ENCODE measurements at regions not wholly inside any gene's neighbourhood (a gene's known extent, or its start where the extent isn't known, plus 50 kb on each side); places are given as distances from the start of the nearest gene placed in this dataset.

- peak overlapping the region; percentile 7; the same call in 1 of the 2 replicates for H3K4ac ChIP-seq (ENCODE audit: low read depth, low read length)
- no peak overlapping the region for H3K23ac ChIP-seq (ENCODE audit: insufficient read length, low read depth, low read length)
- peak overlapping the region; percentile 68 for H4K91ac ChIP-seq (ENCODE audit: insufficient read length, low read depth, low read length)
- Mint-ChIP-seq H3K4me1 (peaks cover 47 to 51% of the 10 kb centered on the region in 2 experiments), H3K9me3 (peaks cover 6 to 7% of the 10 kb centered on the region in 2 experiments), H3K36me3 (ENCODE audit: insufficient read depth in 1 of 3, low read depth in 3 of 3) (peaks cover 5 to 16% (median 13%) of the 10 kb centered on the region in 3 experiments; a peak in 5 of 7 replicates), H3K27ac (peak overlapping the region; percentile 99 to 100 (median 99)), H3K27me3 (ENCODE audit: low read depth) (no peaks in the 10 kb centered on the region), H3K4me3 (peak overlapping the region; percentile 23 to 52; a peak in 2 of 5 replicates)
- H3K79me1 ChIP-seq (ENCODE audit: insufficient read depth, low read depth, low read length, poor library complexity, severe bottlenecking) = no peaks in the 10 kb centered on the region
- peak overlapping the region; percentile 85 for H2BK12ac ChIP-seq (ENCODE audit: insufficient read length, low read depth, low read length)
- no peak overlapping the region for H4K8ac ChIP-seq (replicated peaks; ENCODE audit: insufficient read length, low read depth, low read length)
- no peaks in the 10 kb centered on the region for H3K27me3 ChIP-seq (ENCODE audit: insufficient read depth, low read length)
- peak overlapping the region; percentile 26 for H2AK5ac ChIP-seq (ENCODE audit: insufficient read length, low read length)
- no peak overlapping the region for H2BK15ac ChIP-seq (ENCODE audit: low read depth, low read length)
- H3K9me3 ChIP-seq (ENCODE audit: control insufficient read depth, low read depth, low read length) = no peaks in the 10 kb centered on the region
- no peak overlapping the region for H2BK120ac ChIP-seq (ENCODE audit: low read depth, low read length, poor library complexity, severe bottlenecking)
- no peak overlapping the region for H2AFZ ChIP-seq (ENCODE audit: low read length)
- H2BK5ac ChIP-seq (ENCODE audit: insufficient read length, low read length) = peak overlapping the region; percentile 91
- peaks cover 10% of the 10 kb centered on the region; the same call in 1 of the 2 replicates for H3K4me1 ChIP-seq (ENCODE audit: insufficient read depth, low read length)
- H3K27ac ChIP-seq (ENCODE audit: insufficient read length, low read depth, low read length) = peak overlapping the region; percentile 100
- no peak overlapping the region for H3T11ph ChIP-seq (ENCODE audit: low read length)
- no CpG with 5 or more reads among the region's 5 CpGs for WGBS (ENCODE audit: extremely low coverage, insufficient read length, low lambda C conversion rate)
- peak overlapping the region; percentile 74 for H4K5ac ChIP-seq (ENCODE audit: insufficient read length, low read depth, low read length)
- no peaks in the 10 kb centered on the region for H4K20me1 ChIP-seq (ENCODE audit: control insufficient read depth, insufficient read depth, insufficient read length)
- H3K14ac ChIP-seq (ENCODE audit: insufficient read depth, low read length) = peak overlapping the region; percentile 67; the same call in 1 of the 2 replicates
- H3K23me2 ChIP-seq (ENCODE audit: insufficient read length, low read depth, low read length, poor library complexity, severe bottlenecking) = no peaks in the 10 kb centered on the region
- H2BK20ac ChIP-seq (ENCODE audit: low read depth, low read length, poor library complexity, severe bottlenecking) = no peak overlapping the region
- H3K56ac ChIP-seq (ENCODE audit: insufficient read length, low read depth, low read length) = no peak overlapping the region
- peak overlapping the region; percentile 37 for H3K4me2 ChIP-seq (ENCODE audit: insufficient read depth, insufficient read length, low read length)
- peak; percentile 97 for DNase-seq
- H3K79me2 ChIP-seq (ENCODE audit: insufficient read depth, low read length) = no peaks in the 10 kb centered on the region
- no peak overlapping the region for H3K9ac ChIP-seq (ENCODE audit: extremely low read depth, insufficient read length, low read length)
- H3K18ac ChIP-seq (ENCODE audit: insufficient read length, low read depth, low read length) = peak overlapping the region; percentile 94
- TF ChIP-seq, protein P1, sequence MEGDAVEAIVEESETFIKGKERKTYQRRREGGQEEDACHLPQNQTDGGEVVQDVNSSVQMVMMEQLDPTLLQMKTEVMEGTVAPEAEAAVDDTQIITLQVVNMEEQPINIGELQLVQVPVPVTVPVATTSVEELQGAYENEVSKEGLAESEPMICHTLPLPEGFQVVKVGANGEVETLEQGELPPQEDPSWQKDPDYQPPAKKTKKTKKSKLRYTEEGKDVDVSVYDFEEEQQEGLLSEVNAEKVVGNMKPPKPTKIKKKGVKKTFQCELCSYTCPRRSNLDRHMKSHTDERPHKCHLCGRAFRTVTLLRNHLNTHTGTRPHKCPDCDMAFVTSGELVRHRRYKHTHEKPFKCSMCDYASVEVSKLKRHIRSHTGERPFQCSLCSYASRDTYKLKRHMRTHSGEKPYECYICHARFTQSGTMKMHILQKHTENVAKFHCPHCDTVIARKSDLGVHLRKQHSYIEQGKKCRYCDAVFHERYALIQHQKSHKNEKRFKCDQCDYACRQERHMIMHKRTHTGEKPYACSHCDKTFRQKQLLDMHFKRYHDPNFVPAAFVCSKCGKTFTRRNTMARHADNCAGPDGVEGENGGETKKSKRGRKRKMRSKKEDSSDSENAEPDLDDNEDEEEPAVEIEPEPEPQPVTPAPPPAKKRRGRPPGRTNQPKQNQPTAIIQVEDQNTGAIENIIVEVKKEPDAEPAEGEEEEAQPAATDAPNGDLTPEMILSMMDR (conservative IDR thresholded peaks at IDR 0.05) = peak; percentile 74
Measured at GRCh38 chr9:14547245-14548060, 145.8 kb downstream of the ZDHHC21 start.
